Inflammatory macrophage treated with lipopolysaccharide for 4 hours (primary cell): ENCODE measurements at regions not wholly inside any gene's neighbourhood (a gene's known extent, or its start where the extent isn't known, plus 50 kb on each side); places are given as distances from the start of the nearest gene placed in this dataset.
"Not testable (repeated sequence)": the region's sequence is repeated elsewhere in the genome, so short reads cannot be mapped to it uniquely, and the experiment has no call there.

Source experiments
- DNase-seq: peaks from one replicate; pipeline ENCODE4 v3.0.0-alpha.2; 2020

DNA sequence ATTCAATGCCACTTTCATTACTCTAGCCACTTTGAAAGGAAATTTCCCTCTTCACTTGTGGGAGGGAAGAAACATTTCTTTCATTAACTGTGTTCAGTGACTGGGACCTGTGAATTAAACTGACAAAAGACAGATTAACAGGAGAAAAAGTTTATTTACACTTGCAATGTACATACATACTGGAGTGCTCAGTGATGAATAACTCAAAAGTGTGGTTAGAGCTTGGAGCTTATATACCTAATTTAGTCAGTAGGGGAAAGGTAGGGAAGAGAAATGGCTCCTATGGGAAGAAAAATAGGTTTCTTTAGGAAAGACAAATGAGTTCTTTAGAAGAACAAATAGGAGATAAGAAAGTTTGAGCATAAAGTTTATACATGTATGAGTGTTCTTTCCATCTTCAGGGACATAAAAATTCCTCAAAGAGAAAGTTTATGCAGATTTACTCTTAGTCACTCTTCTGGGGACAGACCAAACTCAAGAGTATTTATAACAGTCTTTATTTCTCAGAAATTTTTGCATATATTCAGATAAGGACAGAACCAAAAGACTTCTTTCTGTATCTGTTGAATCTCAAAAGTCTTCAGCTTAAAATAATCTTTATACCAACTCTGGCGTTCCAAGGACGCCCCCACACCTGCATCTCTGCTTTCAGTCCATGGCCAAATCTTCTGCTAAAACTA, 120.0 kb upstream of the RAI14 start:
- no peak for DNase-seq

DNA sequence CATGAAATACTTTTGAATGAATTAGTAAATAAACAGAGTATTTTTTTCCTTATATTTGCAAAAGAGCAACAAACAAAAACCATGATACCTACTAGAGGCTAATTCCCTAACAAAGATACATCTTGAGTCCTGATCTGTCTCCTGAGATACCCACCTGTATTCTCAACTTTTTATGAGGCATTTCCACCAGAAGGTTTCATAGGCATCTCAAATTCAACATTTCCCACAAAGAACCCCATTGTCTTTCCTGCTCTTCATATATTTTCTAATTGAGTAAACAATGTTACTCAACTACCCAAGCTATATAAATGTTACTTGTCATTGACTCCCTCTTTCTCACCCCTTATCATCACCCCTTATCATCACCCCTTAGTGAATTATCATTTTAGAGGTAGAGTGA, 119.4 kb upstream of the RAI14 start:
- no peak for DNase-seq

DNA sequence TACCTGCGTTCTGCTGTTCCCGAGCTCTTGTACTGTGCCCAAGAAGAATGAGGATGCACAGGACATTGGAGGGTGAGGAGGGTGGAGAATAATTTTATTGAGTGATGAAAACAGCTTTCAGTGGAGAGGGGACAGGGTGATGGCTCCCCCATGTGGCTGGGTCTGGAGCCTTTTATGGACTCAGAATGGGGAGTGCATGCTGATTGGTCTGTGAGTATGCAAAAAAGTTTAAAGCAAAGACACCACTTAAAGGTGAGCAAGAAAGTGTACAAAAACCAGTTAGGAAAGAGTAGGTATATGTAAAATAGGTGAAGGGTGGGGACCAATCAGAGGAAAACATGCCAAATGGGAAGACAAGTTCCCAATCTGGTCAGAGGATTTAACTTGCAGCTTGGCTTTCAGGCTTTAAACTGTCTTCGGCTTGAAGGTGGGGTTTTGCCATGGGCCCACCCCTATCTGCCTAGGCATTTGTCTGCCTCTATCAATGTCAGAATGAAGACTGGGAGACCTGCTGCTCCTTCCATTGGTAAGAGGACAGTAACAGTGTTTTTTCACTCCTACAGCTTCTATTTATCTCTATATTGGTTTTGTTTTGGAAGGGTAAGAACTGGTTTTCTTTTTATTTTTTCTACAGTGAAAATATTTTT, 118.0 kb upstream of the RAI14 start:
- DNase-seq: peak; percentile 49

DNA sequence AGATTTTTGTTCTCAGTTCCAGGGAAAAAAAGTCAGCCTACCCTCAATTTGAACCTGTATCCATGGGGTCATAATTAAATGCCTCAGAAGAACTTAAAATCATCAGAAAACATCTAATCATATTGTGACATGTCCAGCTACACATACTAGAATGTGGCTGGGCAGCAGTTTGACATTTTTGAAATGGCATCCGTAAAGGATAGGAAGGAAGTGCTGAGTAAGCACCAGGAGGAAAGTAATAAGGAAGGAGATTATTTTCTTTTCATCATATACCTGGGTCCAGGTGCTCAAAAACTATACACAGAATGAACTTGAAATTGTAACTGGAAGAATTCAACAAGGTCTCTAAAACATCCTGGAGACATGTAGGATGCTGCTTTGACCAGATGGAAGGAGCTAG, 116.9 kb upstream of the RAI14 start:
- no peak for DNase-seq

DNA sequence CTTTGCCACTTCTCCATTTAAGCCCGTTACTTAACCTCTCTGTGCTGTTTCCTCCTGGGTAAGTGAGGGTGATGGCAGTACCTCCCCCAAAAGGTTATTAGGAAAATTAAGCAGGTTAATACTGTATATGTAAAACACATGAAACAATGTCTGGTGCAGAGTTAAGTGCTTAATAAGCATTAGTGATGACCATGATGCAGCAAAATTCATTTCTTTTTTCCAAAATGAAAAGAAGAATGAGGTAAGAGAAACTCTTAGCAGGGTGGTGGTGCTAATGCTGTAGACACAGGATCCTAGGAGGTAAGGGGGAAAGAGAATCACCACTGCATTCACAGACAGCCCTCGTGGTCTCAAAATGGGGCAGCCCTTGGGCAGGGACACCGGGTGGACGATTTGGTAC, 115.1 kb upstream of the RAI14 start:
- no peak for DNase-seq

DNA sequence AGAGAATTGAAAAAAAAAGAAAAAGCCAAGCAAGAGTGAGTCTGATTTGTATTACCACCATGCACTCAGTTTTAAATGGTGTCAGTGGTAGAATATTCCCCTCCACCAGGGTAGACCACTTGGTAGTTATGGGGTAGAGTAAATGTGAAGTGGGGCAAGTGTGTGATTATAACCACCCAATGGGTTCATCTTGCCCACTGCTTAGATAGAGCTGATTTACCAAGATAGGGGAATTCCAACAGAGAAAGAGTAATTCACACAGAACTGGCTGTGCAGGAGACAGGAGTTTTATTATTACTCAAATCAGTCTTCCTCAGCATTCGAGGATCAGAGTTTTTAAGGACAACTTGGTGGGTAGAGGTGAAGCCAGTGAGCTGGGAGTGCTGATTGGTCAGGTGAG, 113.3 kb upstream of the RAI14 start:
- DNase-seq: no peak

DNA sequence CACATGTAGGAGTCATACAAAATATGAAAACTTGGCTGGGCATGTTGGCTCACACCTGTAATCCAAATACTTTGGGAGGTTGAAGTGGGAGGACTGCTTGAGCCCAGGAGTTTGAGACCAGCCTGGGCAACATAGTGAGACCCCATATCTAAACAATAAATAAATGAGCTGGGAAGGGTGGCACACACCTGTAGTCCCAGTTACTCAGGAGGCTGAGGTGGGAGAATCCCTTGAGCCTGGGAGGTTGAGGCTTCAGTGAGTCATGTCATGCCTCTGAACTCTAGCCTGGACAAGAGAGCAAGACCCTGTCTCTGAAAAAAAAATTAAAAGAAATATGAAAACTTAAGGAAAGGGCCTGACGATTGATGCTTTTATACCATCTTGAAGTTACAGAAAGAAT, 112.4 kb upstream of the RAI14 start:
- no peak for DNase-seq

DNA sequence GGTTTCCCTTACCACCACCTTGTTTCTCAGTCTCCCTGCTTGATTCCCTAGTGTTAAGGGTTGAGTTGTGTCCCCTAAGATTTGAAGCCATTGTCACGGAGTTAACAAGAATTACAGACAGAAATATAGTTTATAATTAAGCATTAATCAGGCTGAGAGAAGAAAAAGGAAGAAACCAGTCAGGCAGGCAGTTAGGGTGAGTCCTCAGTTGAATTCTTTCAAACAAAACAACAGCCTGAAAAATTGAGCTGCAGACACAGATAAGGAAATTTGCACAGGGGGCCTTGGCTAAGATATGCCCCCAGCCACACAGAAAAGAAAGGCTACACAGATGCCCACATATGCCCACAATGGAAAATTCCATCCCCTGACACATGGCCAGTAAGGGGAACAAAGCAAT, 111.7 kb upstream of the RAI14 start:
- no peak for DNase-seq

DNA sequence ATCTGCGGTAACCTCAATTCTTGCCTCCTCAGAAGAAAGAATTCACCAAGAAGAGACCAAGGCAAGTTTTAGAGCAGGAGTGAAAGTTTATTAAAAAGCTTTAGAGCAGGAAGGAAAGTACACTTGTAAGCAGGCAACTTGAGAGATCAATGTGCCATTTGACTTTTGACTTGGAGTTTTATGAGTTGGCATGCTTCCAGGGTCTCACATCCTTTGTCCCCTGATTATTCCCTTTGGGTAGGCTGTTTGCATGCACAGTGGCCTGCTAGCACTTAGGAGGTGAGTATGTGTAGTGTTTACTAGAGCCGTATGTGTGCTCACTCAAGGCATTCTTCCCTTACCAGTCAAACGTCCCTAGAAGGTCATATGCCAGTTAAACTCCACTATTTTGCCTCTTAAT, 111.0 kb upstream of the RAI14 start:
- DNase-seq: no peak

DNA sequence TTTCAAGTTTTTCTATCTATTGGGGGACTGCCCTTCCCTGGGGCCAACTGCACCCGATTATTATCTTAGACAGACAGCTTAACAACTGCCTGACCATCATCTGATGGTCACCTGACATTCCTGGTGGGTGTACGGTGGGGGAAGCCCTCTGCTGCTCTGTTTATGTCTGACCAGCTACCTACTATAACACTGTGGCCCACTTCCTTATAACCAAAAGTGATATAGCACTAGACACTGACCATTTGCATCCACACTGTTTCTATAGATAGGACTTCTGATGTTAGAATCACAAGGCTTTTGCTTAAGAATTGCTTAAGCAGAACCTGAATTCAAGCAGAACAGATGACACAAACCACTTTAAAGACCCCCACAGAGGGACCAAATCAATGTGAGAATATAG, 110.5 kb upstream of the RAI14 start:
- peak; percentile 37 for DNase-seq

DNA sequence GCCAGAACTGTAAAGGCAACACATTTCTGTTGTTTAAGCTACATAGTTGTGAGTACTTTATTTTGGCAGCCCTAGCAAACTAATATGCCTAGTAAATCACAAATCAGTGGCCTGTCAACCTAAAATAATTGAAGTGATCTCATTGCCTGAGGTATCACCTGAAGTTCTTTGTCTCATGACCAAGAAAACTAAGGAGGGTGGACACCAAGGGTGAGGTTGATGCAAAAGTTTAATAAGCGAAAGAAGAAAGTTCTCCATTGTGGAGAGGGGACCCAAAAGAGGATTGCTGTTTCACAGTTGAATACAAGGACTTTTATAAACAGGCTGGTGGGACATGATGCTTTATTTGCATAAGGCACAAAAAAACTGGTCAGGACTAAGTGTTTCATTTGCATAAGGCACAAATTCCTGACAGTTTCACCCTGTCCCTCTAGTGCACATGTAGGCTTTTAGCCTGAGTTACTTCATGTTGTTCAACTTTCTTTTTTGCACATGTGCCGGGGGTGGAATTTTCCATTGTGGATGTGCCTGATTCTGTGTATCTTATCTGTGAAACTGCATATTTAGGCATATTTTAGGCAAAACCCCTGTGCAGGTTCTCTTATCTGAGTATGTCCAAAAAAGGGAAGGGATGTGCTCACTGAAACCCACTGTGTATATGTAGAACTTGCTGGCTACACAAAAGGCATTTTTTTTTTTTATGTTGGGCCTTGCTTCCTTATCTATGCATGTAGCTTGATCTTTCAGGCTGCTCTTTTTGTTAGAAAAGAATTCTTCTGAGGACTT, 108.6 kb upstream of the RAI14 start:
- no peak for DNase-seq

DNA sequence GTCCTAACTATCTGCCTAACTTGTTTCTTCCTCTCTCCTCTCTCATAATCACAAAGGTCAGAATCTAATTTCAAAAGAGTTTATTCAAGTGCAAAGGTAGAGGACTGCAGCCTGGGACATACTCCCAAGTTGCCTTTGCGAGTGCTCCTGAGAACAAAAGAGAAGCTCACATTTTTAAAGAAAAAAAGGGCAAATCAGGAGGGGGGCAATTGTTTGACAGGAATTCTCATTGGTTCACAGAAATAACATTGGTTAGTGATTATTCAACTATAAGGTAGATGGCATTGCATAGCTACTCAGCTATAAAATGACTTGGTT, 108.1 kb upstream of the RAI14 start:
- DNase-seq: no peak

DNA sequence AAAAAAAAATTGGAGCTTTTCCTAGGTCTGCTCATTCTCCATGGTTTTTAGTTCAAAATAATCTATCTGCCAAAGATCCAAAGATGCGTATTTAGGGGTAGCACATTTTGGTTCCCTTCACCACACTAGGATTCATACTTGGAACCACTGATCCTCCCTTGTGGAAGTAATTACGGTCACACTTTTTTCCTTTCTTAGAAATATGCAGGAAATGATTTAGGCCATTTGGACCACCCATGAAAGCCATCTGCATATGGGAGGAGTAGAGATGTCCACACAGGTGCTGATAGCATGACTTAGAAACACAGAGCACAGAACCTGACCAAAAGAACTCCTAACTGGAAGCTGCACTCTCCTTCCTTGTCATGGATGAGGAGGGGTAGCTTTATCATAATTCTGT, 105.9 kb upstream of the RAI14 start:
- no peak for DNase-seq

DNA sequence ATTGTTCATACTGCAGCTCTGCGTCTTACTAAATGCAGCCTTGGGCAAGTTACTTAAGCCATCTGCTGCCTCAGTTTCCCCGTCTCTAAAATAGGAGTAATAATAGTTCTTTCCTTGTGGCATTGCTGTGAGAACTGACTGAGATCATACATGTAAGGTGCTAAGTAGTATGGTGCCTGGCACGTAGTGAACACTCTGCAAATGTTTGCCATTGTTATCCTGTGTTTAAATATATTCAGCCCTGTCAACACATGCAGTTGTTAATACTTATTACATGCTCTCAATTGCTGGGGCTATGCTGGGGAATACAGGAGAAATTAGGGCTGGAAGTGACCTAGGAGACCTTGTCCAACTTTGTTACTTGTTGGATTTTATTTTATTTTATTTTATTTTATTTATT, 105.2 kb upstream of the RAI14 start:
- no peak for DNase-seq

DNA sequence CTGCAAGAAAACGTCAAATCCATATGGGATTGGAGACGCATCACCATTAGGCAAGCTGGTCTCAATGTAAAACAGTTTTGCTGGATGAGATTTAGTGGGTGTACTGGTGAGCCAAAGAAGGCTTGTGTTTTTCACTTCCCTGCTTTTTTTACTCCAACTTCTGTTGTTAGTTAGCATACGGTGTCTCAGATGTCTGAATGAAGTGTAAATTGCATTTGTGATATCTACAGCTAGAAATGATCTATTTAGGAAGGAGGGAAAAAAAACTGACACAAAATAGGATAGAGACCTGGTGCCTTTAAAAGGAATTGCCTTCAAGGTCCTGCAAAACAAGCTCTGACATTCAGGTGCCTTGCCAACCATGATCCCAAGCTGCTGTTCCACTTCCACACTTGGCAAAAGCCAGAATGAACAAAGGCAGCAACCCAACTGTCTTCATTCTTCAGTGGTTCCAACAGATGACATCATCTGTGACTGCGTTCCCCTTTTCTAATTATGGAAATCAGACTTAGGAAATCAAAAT, 104.2 kb upstream of the RAI14 start:
- DNase-seq: peak; percentile 39

DNA sequence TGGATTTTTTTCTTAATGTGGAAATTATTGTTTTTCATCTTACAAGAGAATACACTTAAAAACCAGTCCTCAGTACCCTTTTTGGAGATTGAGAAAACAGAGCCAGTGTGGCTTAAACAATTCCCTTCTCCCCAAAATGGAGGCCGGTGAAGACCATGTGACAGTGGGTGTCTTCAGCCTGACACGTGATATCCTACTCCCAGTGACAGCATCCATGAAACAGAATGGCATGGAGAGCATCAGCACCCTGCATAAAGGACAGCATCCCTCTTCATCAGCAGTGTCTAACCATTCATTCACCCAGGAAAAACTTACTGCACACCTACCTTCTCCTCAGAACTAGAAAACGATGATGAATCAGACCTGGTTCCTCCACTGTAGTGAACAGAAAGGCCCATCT, 103.4 kb upstream of the RAI14 start:
- no peak for DNase-seq

DNA sequence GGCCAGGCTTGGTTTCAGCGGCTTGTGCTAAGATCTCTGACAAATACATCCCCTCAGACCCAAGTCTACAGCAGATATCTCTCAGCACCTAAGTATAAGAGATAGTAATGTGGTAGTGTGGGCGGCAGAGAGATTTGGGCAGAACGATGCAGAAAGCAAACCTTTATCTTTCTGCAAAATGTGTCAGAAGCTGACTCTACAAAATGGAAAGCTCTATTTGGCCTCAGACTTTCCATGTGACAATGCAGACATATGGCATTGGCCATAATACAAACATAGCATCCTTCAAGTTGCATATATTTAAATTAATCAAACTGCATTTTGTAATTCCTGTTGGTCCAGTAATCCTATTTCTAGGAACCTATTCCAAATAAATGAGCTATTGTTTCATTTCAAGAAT, 102.5 kb upstream of the RAI14 start:
- DNase-seq: no peak

DNA sequence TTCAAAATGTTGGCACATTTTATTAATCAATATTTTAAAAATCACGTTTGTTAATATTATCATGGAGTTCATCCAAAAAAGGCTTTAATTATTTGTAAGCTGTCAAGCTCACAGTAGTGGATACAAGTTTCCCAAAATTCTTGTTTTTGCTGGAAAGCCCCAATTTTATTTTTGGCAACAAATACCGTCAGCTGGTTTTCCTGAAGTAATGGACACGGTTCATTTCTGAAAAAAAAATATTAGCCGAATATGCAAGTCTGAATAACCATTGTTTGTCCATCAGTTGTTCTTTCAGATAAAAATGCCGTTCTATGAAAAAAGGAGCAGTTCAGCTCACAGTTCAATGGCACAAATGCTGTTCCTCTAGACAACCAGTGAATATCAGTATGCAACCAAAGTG, 101.5 kb upstream of the RAI14 start:
- DNase-seq: no peak

DNA sequence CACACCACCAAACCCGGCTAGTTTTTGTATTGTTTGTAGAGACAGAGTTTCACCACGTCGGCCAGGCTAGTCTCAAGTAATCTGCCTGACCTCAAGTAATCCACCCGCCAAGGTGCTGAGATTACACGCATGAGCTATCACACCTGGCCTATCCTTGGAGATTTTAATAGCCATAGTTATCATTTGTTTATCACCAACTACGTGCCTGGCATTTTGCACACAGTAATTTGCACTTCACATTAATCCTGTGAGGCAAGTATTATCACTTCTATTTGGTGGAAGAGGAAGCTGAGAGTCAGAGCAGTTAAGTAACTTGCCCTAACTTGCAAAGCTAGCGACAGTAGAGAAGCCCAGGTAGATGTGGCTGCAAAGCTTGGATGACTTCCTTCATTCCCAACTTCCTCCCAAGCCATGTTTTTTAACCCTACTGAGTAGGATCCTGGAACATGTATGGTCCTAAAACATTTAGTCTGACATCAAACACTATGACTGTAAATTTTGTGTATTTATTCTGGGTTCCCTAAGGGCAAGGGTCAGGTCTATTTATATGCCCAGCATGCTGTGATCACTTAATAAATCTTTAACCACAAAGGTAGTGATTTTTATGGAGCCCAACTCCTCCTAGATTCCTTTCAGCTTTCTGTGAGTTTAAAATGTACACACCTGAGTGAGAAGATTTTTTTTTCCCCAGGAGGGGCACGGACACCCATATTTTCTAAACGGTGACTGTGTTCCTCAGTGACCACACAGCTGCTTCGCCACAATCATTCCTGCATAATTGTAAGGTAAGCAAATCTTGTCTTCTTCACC, 100.2 kb upstream of the RAI14 start:
- no peak for DNase-seq

DNA sequence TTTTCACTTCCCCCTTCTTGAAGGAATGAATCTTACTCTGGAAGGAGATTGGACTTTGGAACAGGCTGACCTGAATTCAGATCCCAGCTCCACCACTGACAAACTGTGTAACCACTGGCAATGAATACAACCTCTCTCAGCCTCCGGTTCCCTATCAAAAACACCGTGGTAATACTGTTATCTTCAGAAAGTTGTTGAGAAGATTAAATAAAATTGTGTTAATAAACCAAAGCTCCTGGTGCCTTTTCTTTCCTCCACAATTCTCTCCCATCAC, 99.7 kb upstream of the RAI14 start:
- no peak for DNase-seq

DNA sequence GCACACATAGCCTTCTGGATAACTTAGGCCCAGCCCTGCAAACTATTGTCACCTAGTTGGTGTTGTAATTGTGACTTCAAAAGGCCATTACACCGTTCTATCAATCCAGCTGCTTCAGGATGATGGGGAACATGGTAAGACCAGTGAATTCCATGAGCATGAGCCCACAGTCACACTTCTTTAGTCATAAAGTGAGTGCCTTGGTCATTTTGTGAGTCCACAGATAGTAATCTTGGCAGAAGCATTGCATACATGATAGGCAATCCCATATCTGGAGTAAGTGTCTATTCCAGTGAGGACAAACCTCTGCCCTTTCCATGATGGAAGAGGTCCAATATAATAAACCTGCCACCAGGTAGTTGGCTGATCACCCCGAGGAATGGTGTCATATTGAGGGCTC, 94.5 kb upstream of the RAI14 start:
- not testable (repeated sequence) for DNase-seq

DNA sequence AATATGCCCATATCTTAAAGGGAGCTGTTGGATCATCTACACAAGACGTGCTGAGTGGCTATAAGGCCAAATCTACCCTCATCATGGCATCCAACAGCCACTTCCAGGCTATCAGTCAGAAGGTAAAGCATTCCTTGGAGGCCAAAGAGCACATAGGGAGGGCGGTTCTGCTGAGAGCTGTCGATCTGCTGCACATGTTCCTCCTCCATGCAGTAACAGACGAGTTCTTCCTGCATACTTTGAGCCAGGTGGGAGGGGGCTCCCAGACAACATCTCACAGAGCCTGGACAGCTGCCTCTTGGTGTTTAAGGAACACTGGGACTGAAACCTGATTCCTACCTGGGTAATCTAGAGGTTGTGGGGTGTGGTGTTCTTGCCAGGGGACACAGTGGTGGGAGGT, 93.3 kb upstream of the RAI14 start:
- DNase-seq: no peak

DNA sequence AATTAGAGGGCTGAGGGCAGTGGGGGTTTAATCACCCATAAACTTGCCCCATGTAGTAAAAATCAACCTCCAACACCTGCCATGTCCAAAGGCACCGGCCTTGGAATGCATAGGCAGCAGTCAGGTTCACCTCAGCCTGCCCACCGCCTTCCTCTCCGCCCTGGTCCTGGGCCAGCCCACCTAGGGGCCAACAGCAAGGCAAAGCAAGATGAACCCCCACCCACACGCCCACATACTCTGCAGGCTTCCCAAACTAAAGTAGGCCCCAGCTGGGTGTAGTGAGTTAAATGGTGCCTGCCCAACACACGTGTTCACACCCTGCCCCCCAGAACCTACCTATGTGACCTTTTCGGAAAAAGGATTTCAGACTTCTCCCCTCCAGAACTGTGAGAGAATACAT, 92.9 kb upstream of the RAI14 start:
- DNase-seq: no peak
